GM23338 (cell line): ENCODE measurements at regions not wholly inside any gene's neighbourhood (a gene's known extent, or its start where the extent isn't known, plus 50 kb on each side); places are given as distances from the start of the nearest gene placed in this dataset.

Source experiments
- ATAC-seq: fragments of 200-7000 bp; cut with Tn5 transposase; 3 replicates; pipeline ENCODE4 v1.9.1; 2020
- DNase-seq: peaks from one replicate; pipeline ENCODE4 v3.0.0-alpha.2; 2015; ENCODE audit warnings: low spot score
- H2AFZ ChIP-seq: fragments of 200-600 bp; sonication (generic); 2 replicates; pipeline ENCODE4 v1.8.0; 2016; ENCODE audit warnings: antibody characterized with exemption, mild to moderate bottlenecking, moderate library complexity
- H3F3A ChIP-seq: fragments of 200-600 bp; sonication (generic); replicated peaks from 2 replicates; pipeline ENCODE4 v1.8.0; 2017; ENCODE audit warnings: antibody characterized with exemption, mixed run types, low read depth
- H3K27ac ChIP-seq: fragments of 200-600 bp; sonication (generic); 2 replicates; pipeline ENCODE4 v1.6.1; 2016; ENCODE audit warnings: low read depth
- H3K27me3 ChIP-seq: fragments of 200-600 bp; sonication (generic); 2 replicates; pipeline ENCODE4 v1.8.0; 2016; ENCODE audit warnings: mild to moderate bottlenecking, mixed run types, moderate library complexity; ENCODE audit not compliant: insufficient read depth
- H3K36me3 ChIP-seq: fragments of 200-600 bp; sonication (generic); 2 replicates; pipeline ENCODE4 v1.8.0; 2016; ENCODE audit warnings: mild to moderate bottlenecking; ENCODE audit not compliant: insufficient read depth
- H3K4me1 ChIP-seq: fragments of 200-600 bp; sonication (generic); 2 replicates; pipeline ENCODE4 v1.8.0; 2016; ENCODE audit warnings: mild to moderate bottlenecking, moderate library complexity; ENCODE audit not compliant: insufficient read depth
- H3K4me2 ChIP-seq: fragments of 200-600 bp; sonication (generic); 2 replicates; pipeline ENCODE4 v1.7.1; 2017; ENCODE audit warnings: mixed run types
- H3K4me3 ChIP-seq: fragments of 200-600 bp; sonication (generic); 2 replicates; pipeline ENCODE4 v1.6.1; 2016; ENCODE audit warnings: mixed run types
- H3K79me2 ChIP-seq: fragments of 200-600 bp; sonication (generic); replicated peaks from 2 replicates; pipeline ENCODE4 v1.8.0; 2017; ENCODE audit warnings: mild to moderate bottlenecking; ENCODE audit not compliant: insufficient read depth
- H3K9me2 ChIP-seq: fragments of 200-600 bp; sonication (generic); 2 replicates; pipeline ENCODE4 v1.8.0; 2017; ENCODE audit not compliant: insufficient read depth
- H4K20me1 ChIP-seq: fragments of 200-600 bp; sonication (generic); replicated peaks from 2 replicates; pipeline ENCODE4 v1.8.0; 2017; ENCODE audit warnings: mild to moderate bottlenecking; ENCODE audit not compliant: insufficient read depth
- H3K27ac Mint-ChIP-seq: 2 replicates; pipeline ENCODE4 v1.8.0; 2020; ENCODE audit warnings: inconsistent platforms, mild to moderate bottlenecking, moderate library complexity, mixed read lengths
- H3K27me3 Mint-ChIP-seq: 3 replicates; pipeline ENCODE4 v1.8.0; 2022; ENCODE audit warnings: low read depth, mild to moderate bottlenecking, moderate library complexity, mixed read lengths, inconsistent platforms; ENCODE audit not compliant: insufficient read depth, poor library complexity
- H3K36me3 Mint-ChIP-seq: 3 replicates; pipeline ENCODE4 v1.8.0; 2021; ENCODE audit warnings: low read depth, mild to moderate bottlenecking, inconsistent platforms, moderate library complexity, mixed read lengths
- H3K4me1 Mint-ChIP-seq: 3 replicates; pipeline ENCODE4 v1.8.0; 2020; ENCODE audit warnings: mild to moderate bottlenecking, inconsistent platforms, mixed read lengths
- H3K4me3 Mint-ChIP-seq: 3 replicates; pipeline ENCODE4 v1.8.0; 2021; ENCODE audit warnings: moderate library complexity, mild to moderate bottlenecking, inconsistent platforms, mixed read lengths
- H3K9me3 Mint-ChIP-seq: 3 replicates; pipeline ENCODE4 v1.8.0; 2020; ENCODE audit warnings: moderate library complexity, mild to moderate bottlenecking, inconsistent platforms, mixed read lengths
- CREB1 ChIP-seq: fragments of 250-450 bp; sonication (Bioruptor Pico); IDR thresholded peaks from 2 replicates; pipeline ENCODE4 v1.5.0; 2020; ENCODE audit warnings: low read depth, mild to moderate bottlenecking, moderate library complexity
- EZH2phosphoT487 ChIP-seq: fragments of 200-600 bp; sonication (generic); IDR thresholded peaks from one replicate; pipeline ENCODE4 v1.8.1; 2018; ENCODE audit warnings: antibody characterized with exemption; ENCODE audit not compliant: unreplicated experiment
- NANOG ChIP-seq: IDR thresholded peaks from 2 replicates; pipeline ENCODE4 v1.6.1; 2016; ENCODE audit warnings: antibody characterized with exemption, borderline replicate concordance
- STAT1 ChIP-seq: IDR thresholded peaks from one replicate; pipeline ENCODE4 v1.6.1; 2016; ENCODE audit warnings: antibody characterized with exemption; ENCODE audit not compliant: unreplicated experiment
- ZNF114 ChIP-seq: fragments of 250-450 bp; sonication (Bioruptor Pico); IDR thresholded peaks from 2 replicates; pipeline ENCODE4 v1.5.0; 2020; ENCODE audit warnings: mild to moderate bottlenecking, moderate library complexity
- ZNF331 ChIP-seq: fragments of 250-450 bp; sonication (Bioruptor Pico); IDR thresholded peaks from 2 replicates; pipeline ENCODE4 v1.5.0; 2020; ENCODE audit warnings: low read depth, mild to moderate bottlenecking, moderate library complexity
- TF ChIP-seq, protein P1 (sequence below): fragments of 250-450 bp; sonication (Bioruptor Pico); IDR thresholded peaks from 2 replicates; pipeline ENCODE4 v1.5.0; 2020; ENCODE audit warnings: mild to moderate bottlenecking, moderate library complexity

DNA sequence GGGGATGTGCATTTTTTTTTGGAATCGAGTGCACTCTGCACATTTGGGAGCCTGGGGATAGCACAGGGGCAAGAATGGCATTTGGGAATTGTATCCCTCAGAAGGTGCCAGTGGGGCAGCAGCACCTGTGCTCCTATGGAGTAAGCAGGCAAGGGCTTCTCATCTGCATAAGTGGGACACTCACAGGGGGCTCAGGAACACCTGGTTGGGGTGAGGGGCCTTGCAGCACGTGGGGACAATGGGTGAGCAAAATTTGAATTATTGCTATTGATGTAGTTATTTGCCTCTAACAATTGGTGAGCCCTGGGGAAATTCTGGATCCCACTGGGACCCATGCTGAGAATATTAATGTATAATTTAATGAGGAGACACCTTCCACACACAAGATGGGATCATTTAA, 274.2 kb downstream of the TTC6 start (continued):
- TF ChIP-seq, protein P1, sequence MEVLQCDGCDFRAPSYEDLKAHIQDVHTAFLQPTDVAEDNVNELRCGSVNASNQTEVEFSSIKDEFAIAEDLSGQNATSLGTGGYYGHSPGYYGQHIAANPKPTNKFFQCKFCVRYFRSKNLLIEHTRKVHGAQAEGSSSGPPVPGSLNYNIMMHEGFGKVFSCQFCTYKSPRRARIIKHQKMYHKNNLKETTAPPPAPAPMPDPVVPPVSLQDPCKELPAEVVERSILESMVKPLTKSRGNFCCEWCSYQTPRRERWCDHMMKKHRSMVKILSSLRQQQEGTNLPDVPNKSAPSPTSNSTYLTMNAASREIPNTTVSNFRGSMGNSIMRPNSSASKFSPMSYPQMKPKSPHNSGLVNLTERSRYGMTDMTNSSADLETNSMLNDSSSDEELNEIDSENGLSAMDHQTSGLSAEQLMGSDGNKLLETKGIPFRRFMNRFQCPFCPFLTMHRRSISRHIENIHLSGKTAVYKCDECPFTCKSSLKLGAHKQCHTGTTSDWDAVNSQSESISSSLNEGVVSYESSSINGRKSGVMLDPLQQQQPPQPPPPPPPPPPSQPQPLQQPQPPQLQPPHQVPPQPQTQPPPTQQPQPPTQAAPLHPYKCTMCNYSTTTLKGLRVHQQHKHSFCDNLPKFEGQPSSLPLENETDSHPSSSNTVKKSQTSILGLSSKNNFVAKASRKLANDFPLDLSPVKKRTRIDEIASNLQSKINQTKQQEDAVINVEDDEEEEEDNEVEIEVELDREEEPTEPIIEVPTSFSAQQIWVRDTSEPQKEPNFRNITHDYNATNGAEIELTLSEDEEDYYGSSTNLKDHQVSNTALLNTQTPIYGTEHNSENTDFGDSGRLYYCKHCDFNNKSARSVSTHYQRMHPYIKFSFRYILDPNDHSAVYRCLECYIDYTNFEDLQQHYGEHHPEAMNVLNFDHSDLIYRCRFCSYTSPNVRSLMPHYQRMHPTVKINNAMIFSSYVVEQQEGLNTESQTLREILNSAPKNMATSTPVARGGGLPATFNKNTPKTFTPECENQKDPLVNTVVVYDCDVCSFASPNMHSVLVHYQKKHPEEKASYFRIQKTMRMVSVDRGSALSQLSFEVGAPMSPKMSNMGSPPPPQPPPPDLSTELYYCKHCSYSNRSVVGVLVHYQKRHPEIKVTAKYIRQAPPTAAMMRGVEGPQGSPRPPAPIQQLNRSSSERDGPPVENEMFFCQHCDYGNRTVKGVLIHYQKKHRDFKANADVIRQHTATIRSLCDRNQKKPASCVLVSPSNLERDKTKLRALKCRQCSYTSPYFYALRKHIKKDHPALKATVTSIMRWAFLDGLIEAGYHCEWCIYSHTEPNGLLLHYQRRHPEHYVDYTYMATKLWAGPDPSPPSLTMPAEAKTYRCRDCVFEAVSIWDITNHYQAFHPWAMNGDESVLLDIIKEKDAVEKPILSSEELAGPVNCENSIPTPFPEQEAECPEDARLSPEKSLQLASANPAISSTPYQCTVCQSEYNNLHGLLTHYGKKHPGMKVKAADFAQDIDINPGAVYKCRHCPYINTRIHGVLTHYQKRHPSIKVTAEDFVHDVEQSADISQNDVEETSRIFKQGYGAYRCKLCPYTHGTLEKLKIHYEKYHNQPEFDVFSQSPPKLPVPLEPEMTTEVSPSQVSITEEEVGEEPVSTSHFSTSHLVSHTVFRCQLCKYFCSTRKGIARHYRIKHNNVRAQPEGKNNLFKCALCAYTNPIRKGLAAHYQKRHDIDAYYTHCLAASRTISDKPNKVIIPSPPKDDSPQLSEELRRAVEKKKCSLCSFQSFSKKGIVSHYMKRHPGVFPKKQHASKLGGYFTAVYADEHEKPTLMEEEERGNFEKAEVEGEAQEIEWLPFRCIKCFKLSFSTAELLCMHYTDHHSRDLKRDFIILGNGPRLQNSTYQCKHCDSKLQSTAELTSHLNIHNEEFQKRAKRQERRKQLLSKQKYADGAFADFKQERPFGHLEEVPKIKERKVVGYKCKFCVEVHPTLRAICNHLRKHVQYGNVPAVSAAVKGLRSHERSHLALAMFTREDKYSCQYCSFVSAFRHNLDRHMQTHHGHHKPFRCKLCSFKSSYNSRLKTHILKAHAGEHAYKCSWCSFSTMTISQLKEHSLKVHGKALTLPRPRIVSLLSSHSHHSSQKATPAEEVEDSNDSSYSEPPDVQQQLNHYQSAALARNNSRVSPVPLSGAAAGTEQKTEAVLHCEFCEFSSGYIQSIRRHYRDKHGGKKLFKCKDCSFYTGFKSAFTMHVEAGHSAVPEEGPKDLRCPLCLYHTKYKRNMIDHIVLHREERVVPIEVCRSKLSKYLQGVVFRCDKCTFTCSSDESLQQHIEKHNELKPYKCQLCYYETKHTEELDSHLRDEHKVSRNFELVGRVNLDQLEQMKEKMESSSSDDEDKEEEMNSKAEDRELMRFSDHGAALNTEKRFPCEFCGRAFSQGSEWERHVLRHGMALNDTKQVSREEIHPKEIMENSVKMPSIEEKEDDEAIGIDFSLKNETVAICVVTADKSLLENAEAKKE = no peak

- Histone ChIP-seq H3K27ac (no peak overlapping the region), H3K9me2 (no peaks in the 10 kb centered on the region; the same call in 1 of the 2 replicates), H3K79me2 (no peaks in the 10 kb centered on the region), H3K4me3 (no peak overlapping the region), H3K36me3 (no peaks in the 10 kb centered on the region), H3F3A (no peaks in the 10 kb centered on the region), H3K27me3 (no peaks in the 10 kb centered on the region), H3K4me2 (no peak overlapping the region), H4K20me1 (no peaks in the 10 kb centered on the region), H3K4me1 (no peaks in the 10 kb centered on the region), H2AFZ (peak overlapping the region; percentile 93; the same call in 1 of the 2 replicates)
- no peaks in the 10 kb centered on the region for H3K36me3 Mint-ChIP-seq
- ATAC-seq (no peak), DNase-seq (no peak)
- peaks cover 26% of the 10 kb centered on the region for H3K4me1 Mint-ChIP-seq
- H3K9me3 Mint-ChIP-seq = no peaks in the 10 kb centered on the region
- no peak overlapping the region for H3K4me3 Mint-ChIP-seq
- peaks cover 10% of the 10 kb centered on the region for H3K27me3 Mint-ChIP-seq
- H3K27ac Mint-ChIP-seq = no peak overlapping the region
- no peak for TF ChIP-seq CREB1
- TF ChIP-seq, protein P1 = no peak
- TF ChIP-seq EZH2phosphoT487 = no peak
- TF ChIP-seq ZNF331 = no peak
- TF ChIP-seq ZNF114 (CRISPR knock-in tag) = no peak
- TF ChIP-seq STAT1 = no peak
- no peak for TF ChIP-seq NANOG
These were observed 274.7 kb downstream of the TTC6 start for GRCh38 chr14:37870170-37870569.
